SK-N-SH (cell line): ENCODE measurements at regions not wholly inside any gene's neighbourhood (a gene's known extent, or its start where the extent isn't known, plus 50 kb on each side); places are given as distances from the start of the nearest gene placed in this dataset.

ENCODE experiments used
- CTCF ChIA-PET: fragments of 300-600, 350-600 bp; formaldehyde crosslinking; extraction: SDS; loops from one replicate; lab custom pipeline; 2021; lab: Yijun Ruan, JAX
- POLR2A ChIA-PET: fragments of 350-600 bp; sonication (Branson Sonifier 250); formaldehyde crosslinking; extraction: SDS; loops from one replicate; lab custom pipeline; 2020; ENCODE audit warnings: antibody characterized with exemption, inconsistent platforms; lab: Yijun Ruan, JAX
- DNase-seq: peaks from one replicate; pipeline ENCODE4 v3.0.0; 2012
- H2AFZ ChIP-seq: fragments of 200-600 bp; sonication (generic); 2 replicates; pipeline ENCODE4 v1.8.1; 2016; ENCODE audit warnings: antibody characterized with exemption, mild to moderate bottlenecking, low read depth
- H3F3A ChIP-seq: fragments of 200-600 bp; sonication (generic); replicated peaks from 2 replicates; pipeline ENCODE3; 2016; ENCODE audit warnings: antibody characterized with exemption, mild to moderate bottlenecking; ENCODE audit not compliant: insufficient read depth
- H3K27ac ChIP-seq, 2 experiments: fragments of 200-500 bp in 1 of 2; fragments of 200-600 bp in 1 of 2; sonication (Bioruptor generic) in 1 of 2; sonication (generic), shearing (Covaris generic) in 1 of 2; 2 replicates each; pipeline versions ENCODE4 v1.5.1 to v1.6.1; 2014 to 2016; ENCODE audit warnings: low read depth in 2 of 2, inconsistent platforms in 1 of 2, low read length in 1 of 2, mild to moderate bottlenecking in 1 of 2, mixed read lengths in 1 of 2
- H3K27me3 ChIP-seq: fragments of 200-600 bp; sonication (generic), shearing (Covaris generic); 2 replicates; pipeline ENCODE4 v1.6.1; 2016; ENCODE audit warnings: mixed run types; ENCODE audit not compliant: insufficient read depth
- H3K36me3 ChIP-seq, 2 experiments: fragments of 200-500 bp in 1 of 2; fragments of 200-600 bp in 1 of 2; sonication (Bioruptor generic) in 1 of 2; sonication (generic) in 1 of 2; replicated peaks in 1 of 2; 2 replicates each; pipeline versions ENCODE3 to v1.5.1; 2014 to 2016; ENCODE audit warnings: low read length in 1 of 2, mild to moderate bottlenecking in 1 of 2; ENCODE audit not compliant: insufficient read depth in 2 of 2, control insufficient read depth in 1 of 2
- H3K4me1 ChIP-seq, 2 experiments: fragments of 200-500 bp in 1 of 2; fragments of 200-600 bp in 1 of 2; sonication (Bioruptor generic) in 1 of 2; sonication (generic), shearing (Covaris generic) in 1 of 2; 2 replicates each; pipeline versions ENCODE4 v1.5.1 to v1.6.1; 2014 to 2016; ENCODE audit warnings: low read depth in 1 of 2, low read length in 1 of 2, mixed run types in 1 of 2; ENCODE audit not compliant: insufficient read depth in 2 of 2, control insufficient read depth in 1 of 2
- H3K4me2 ChIP-seq: fragments of 200-600 bp; sonication (generic), shearing (Covaris generic); 2 replicates; pipeline ENCODE4 v1.6.1; 2017; ENCODE audit warnings: mixed run types
- H3K4me3 ChIP-seq, 2 experiments: fragments of 200-500 bp in 1 of 2; fragments of 200-600 bp in 1 of 2; sonication (Bioruptor generic) in 1 of 2; sonication (generic), shearing (Covaris generic) in 1 of 2; 2 replicates each; pipeline versions ENCODE4 v1.5.1 to v1.8.1; 2014 to 2016; ENCODE audit warnings: low read depth in 2 of 2, inconsistent platforms in 1 of 2, low read length in 1 of 2, mild to moderate bottlenecking in 1 of 2, mixed read lengths in 1 of 2, moderate library complexity in 1 of 2
- H3K79me2 ChIP-seq: fragments of 200-600 bp; sonication (generic); 2 replicates; pipeline ENCODE4 v1.8.1; 2017; ENCODE audit warnings: mild to moderate bottlenecking; ENCODE audit not compliant: insufficient read depth
- H3K9ac ChIP-seq: fragments of 200-600 bp; sonication (generic); 2 replicates; pipeline ENCODE4 v1.6.1; 2017; ENCODE audit warnings: mixed run types
- H3K9me2 ChIP-seq: fragments of 200-600 bp; sonication (generic); 2 replicates; pipeline ENCODE4 v1.6.1; 2017; ENCODE audit warnings: mixed run types
- H3K9me3 ChIP-seq: fragments of 200-600 bp; sonication (generic); 2 replicates; pipeline ENCODE4 v1.6.1; 2017; ENCODE audit warnings: mixed run types, mild to moderate bottlenecking, moderate library complexity
- H4K20me1 ChIP-seq: fragments of 200-600 bp; sonication (generic); 2 replicates; pipeline ENCODE4 v1.6.1; 2017; ENCODE audit warnings: mild to moderate bottlenecking, mixed run types; ENCODE audit not compliant: insufficient read depth
- CHD2 ChIP-seq: fragments of 150-350 bp; IDR thresholded peaks from 2 replicates; pipeline ENCODE4 v1.6.1; 2018; ENCODE audit warnings: low read length; ENCODE audit not compliant: partially characterized antibody
- CTCF ChIP-seq: fragments of 200-600 bp; sonication (generic); IDR thresholded peaks from 2 replicates; pipeline ENCODE4 v1.6.1; 2017; ENCODE audit warnings: antibody characterized with exemption, mild to moderate bottlenecking, moderate library complexity
- EP300 ChIP-seq, 2 experiments: IDR thresholded peaks; 2 replicates each; pipeline versions ENCODE4 v1.4.0 to v1.6.1; 2012; ENCODE audit warnings: borderline replicate concordance in 1 of 2, low read depth in 1 of 2, low read length in 1 of 2
- EZH2phosphoT487 ChIP-seq: fragments of 200-600 bp; sonication (generic); IDR thresholded peaks from 2 replicates; pipeline ENCODE4 v1.6.1; 2017; ENCODE audit warnings: low read depth, mixed run types, mild to moderate bottlenecking, antibody characterized with exemption, moderate library complexity, borderline replicate concordance
- FOSL2 ChIP-seq: IDR thresholded peaks from 2 replicates; pipeline ENCODE4 v1.4.0; 2012; ENCODE audit warnings: low read depth, mild to moderate bottlenecking, moderate library complexity, borderline replicate concordance
- FOXJ3 ChIP-seq: sonication (generic); formaldehyde crosslinking; IDR thresholded peaks from 2 replicates; pipeline ENCODE4 v1.5.1; 2020; ENCODE audit warnings: mild to moderate bottlenecking, missing genetic modification reagents
- GABPA ChIP-seq: IDR thresholded peaks from 2 replicates; pipeline ENCODE4 v1.4.0; 2012; ENCODE audit warnings: low read depth, mild to moderate bottlenecking
- JUND ChIP-seq: IDR thresholded peaks from 2 replicates; pipeline ENCODE4 v1.4.0; 2012
- MXI1 ChIP-seq: IDR thresholded peaks from 2 replicates; pipeline ENCODE4 v1.6.1; 2012; ENCODE audit warnings: mild to moderate bottlenecking, low read depth, low read length, improper control_type of control experiment
- NFIC ChIP-seq: IDR thresholded peaks from 2 replicates; pipeline ENCODE4 v1.4.0; 2012; ENCODE audit warnings: borderline replicate concordance
- NRF1 ChIP-seq: IDR thresholded peaks from 2 replicates; pipeline ENCODE4 v1.6.1; 2012; ENCODE audit warnings: low read depth, mild to moderate bottlenecking, low read length
- PBX3 ChIP-seq: IDR thresholded peaks from 2 replicates; pipeline ENCODE4; 2012
- REST ChIP-seq: IDR thresholded peaks from 2 replicates; pipeline ENCODE4 v1.6.1; 2012; ENCODE audit warnings: mild to moderate bottlenecking, low read depth, low read length, moderate library complexity
- RFX5 ChIP-seq: IDR thresholded peaks from 2 replicates; pipeline ENCODE4 v1.6.1; 2012; ENCODE audit warnings: mild to moderate bottlenecking, improper control_type of control experiment, low read length
- SIN3A ChIP-seq: IDR thresholded peaks from 2 replicates; pipeline ENCODE4 v1.6.1; 2012; ENCODE audit warnings: low read depth, mild to moderate bottlenecking, low read length, moderate library complexity, borderline replicate concordance
- TAF1 ChIP-seq: IDR thresholded peaks from 2 replicates; pipeline ENCODE4 v1.6.1; 2012; ENCODE audit warnings: low read depth, mild to moderate bottlenecking, low read length, moderate library complexity, borderline replicate concordance
- USF1 ChIP-seq: IDR thresholded peaks from 2 replicates; pipeline ENCODE4 v1.4.0; 2012; ENCODE audit warnings: low read depth, borderline replicate concordance
- WGBS: methylation state at CpG from one replicate; pipeline ENCODE4 v1.1.6; 2017; ENCODE audit warnings: low lambda C conversion rate; 5-methylcytosine and 5-hydroxymethylcytosine counted together
- TF ChIP-seq, protein P1 (sequence below): fragments of 150-350 bp; IDR thresholded peaks from 2 replicates; pipeline ENCODE4 v1.6.1; 2016; ENCODE audit warnings: mild to moderate bottlenecking, low read depth, low read length
- TF ChIP-seq, protein P2 (sequence below): IDR thresholded peaks from 2 replicates; pipeline ENCODE4 v1.4.0; 2012; ENCODE audit warnings: low read depth

DNA sequence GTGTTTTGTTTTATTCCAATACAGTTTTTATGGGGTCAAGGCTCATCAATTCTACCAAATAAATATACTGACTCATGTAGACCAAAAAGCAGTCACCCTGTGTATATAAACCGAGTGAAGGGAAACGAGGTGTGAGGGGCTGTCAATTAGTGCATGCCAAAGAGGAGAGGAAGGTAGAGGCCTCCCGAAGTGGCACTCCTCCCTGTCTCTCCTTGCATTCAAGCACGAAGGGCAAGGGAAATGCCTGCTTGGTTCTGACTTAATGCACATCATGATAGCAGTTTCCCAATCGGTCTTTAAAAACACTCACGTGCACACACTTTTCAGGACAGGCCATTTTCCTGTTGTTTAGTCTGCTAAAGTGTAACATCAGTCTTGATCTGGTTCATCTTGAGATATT, 125.6 kb upstream of the SLCO6A1 start:
- H4K20me1 ChIP-seq, result no peaks in the 10 kb centered on the region
- no peak overlapping the region for H3K9ac ChIP-seq
- peaks cover 21% of the 10 kb centered on the region for H3F3A ChIP-seq
- H3K9me3 ChIP-seq, result no peaks in the 10 kb centered on the region
- 82% methylated on average over 6 of the region's 6 CpGs for WGBS
- no peak overlapping the region for H3K4me3 ChIP-seq
- H3K27me3 ChIP-seq, result no peaks in the 10 kb centered on the region
- POLR2A ChIA-PET, result no interaction called here
- H3K4me1 ChIP-seq, result peaks cover 29 to 35% of the 10 kb centered on the region in 2 experiments
- H3K36me3 ChIP-seq, result no peaks in the 10 kb centered on the region
- no peak for DNase-seq
- no peaks in the 10 kb centered on the region for H3K9me2 ChIP-seq
- H3K79me2 ChIP-seq, result no peaks in the 10 kb centered on the region
- CTCF ChIA-PET, result no interaction called here
- H2AFZ ChIP-seq, result no peak overlapping the region
- H3K27ac ChIP-seq, result peak overlapping the region in 1 of 2 experiments; percentile 93; a peak in 2 of 4 replicates
- H3K4me2 ChIP-seq, result no peak overlapping the region
- TF ChIP-seq JUND (no peak), SIN3A (no peak), NFIC (no peak), USF1 (no peak), RFX5 (no peak), EZH2phosphoT487 (no peak), EP300 (IDR thresholded peaks at IDR 0.05; ENCODE audit: borderline replicate concordance in 1 of 2, low read depth in 1 of 2, low read length in 1 of 2) (no peak), REST (no peak), FOSL2 (no peak), NRF1 (no peak), FOXJ3 (CRISPR knock-in tag) (no peak), CHD2 (no peak), TAF1 (no peak), CTCF (no peak), MXI1 (no peak), PBX3 (no peak), GABPA (no peak)
- TF ChIP-seq, protein P1, sequence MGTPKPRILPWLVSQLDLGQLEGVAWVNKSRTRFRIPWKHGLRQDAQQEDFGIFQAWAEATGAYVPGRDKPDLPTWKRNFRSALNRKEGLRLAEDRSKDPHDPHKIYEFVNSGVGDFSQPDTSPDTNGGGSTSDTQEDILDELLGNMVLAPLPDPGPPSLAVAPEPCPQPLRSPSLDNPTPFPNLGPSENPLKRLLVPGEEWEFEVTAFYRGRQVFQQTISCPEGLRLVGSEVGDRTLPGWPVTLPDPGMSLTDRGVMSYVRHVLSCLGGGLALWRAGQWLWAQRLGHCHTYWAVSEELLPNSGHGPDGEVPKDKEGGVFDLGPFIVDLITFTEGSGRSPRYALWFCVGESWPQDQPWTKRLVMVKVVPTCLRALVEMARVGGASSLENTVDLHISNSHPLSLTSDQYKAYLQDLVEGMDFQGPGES, result no peak
- TF ChIP-seq, protein P2, sequence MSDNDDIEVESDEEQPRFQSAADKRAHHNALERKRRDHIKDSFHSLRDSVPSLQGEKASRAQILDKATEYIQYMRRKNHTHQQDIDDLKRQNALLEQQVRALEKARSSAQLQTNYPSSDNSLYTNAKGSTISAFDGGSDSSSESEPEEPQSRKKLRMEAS, result no peak
